H1 (cell line): ENCODE measurements at regions not wholly inside any gene's neighbourhood (a gene's known extent, or its start where the extent isn't known, plus 50 kb on each side); places are given as distances from the start of the nearest gene placed in this dataset.

ENCODE experiments used
- CTCF ChIA-PET: fragments of 300-600 bp; sonication (Branson Sonifier 250); formaldehyde crosslinking; loops from one replicate; lab custom pipeline; 2021; ENCODE audit not compliant: partially characterized antibody; lab: Charles Lee
- POLR2A ChIA-PET: fragments of 300-600 bp; sonication (Branson Sonifier 250); formaldehyde crosslinking; loops from one replicate; lab custom pipeline; 2021; ENCODE audit warnings: inconsistent platforms; ENCODE audit not compliant: partially characterized antibody; lab: Charles Lee
- DNase-seq, 2 experiments: peaks; one replicate each; pipeline versions ENCODE4 v3.0.0 to v3.0.0-alpha.2; 2010 to 2022; ENCODE audit warnings: low spot score in 2 of 2, low read depth in 1 of 2, mixed read lengths in 1 of 2
- FAIRE-seq: peaks from 2 replicates; lab custom pipeline; 2011; peaks lifted over from hg19 to GRCh38; lab: Jason Lieb, UNC
- H2AFZ ChIP-seq: 2 replicates; pipeline ENCODE4 v1.8.1; 2012; ENCODE audit warnings: low read length, inconsistent platforms
- H2AK5ac ChIP-seq: 2 replicates; pipeline ENCODE4 v1.6.1; 2013; ENCODE audit warnings: low read depth, low read length
- H2BK120ac ChIP-seq: replicated peaks from 2 replicates; pipeline ENCODE3; 2013; ENCODE audit warnings: low read depth, low read length, inconsistent platforms
- H2BK12ac ChIP-seq: 2 replicates; pipeline ENCODE4 v1.6.1; 2013; ENCODE audit warnings: low read depth, low read length
- H2BK15ac ChIP-seq: 2 replicates; pipeline ENCODE4 v1.6.1; 2013; ENCODE audit warnings: low read length
- H2BK20ac ChIP-seq: 2 replicates; pipeline ENCODE4 v1.6.1; 2013; ENCODE audit warnings: low read length
- H2BK5ac ChIP-seq: 2 replicates; pipeline ENCODE4 v1.6.1; 2013; ENCODE audit warnings: low read depth, low read length
- H3K14ac ChIP-seq: 2 replicates; pipeline ENCODE4 v1.6.1; 2013; ENCODE audit warnings: inconsistent platforms; ENCODE audit not compliant: insufficient read length
- H3K18ac ChIP-seq: 2 replicates; pipeline ENCODE4 v1.6.1; 2013; ENCODE audit warnings: low read length; ENCODE audit errors: extremely low read depth
- H3K23ac ChIP-seq: 2 replicates; pipeline ENCODE4 v1.6.1; 2013; ENCODE audit warnings: inconsistent platforms; ENCODE audit not compliant: insufficient read length
- H3K23me2 ChIP-seq: 2 replicates; pipeline ENCODE4 v1.6.1; 2013; ENCODE audit warnings: low read depth, low read length
- H3K27ac ChIP-seq: 2 replicates; pipeline ENCODE4 v1.6.1; 2011; ENCODE audit warnings: low read depth, low read length, inconsistent platforms
- H3K27me3 ChIP-seq, 4 experiments: replicated peaks in 1 of 4; 1 replicate in 1 of 4; 2 replicates in 3 of 4; pipeline versions ENCODE4 v1.6.1 to v1.8.1; 2011 to 2013; ENCODE audit warnings: low read length in 3 of 4, mild to moderate bottlenecking in 3 of 4, inconsistent platforms in 2 of 4, mixed read lengths in 2 of 4, moderate library complexity in 1 of 4; ENCODE audit not compliant: control insufficient read depth in 3 of 4, insufficient read depth in 3 of 4; ENCODE audit errors: extremely low read depth in 1 of 4
- H3K36me3 ChIP-seq, 4 experiments: 2 replicates each; pipeline versions ENCODE4 v1.6.1 to v1.8.1; 2011 to 2013; ENCODE audit warnings: mild to moderate bottlenecking in 4 of 4, low read length in 3 of 4, moderate library complexity in 2 of 4, control low read depth in 1 of 4, inconsistent platforms in 1 of 4; ENCODE audit not compliant: insufficient read depth in 4 of 4, control insufficient read depth in 2 of 4
- H3K4ac ChIP-seq: replicated peaks from 2 replicates; pipeline ENCODE3; 2013; ENCODE audit warnings: low read length, low read depth, mixed read lengths, inconsistent platforms; ENCODE audit not compliant: insufficient read length
- H3K4me1 ChIP-seq, 4 experiments: replicated peaks in 1 of 4; 1 replicate in 1 of 4; 2 replicates in 3 of 4; pipeline versions ENCODE4 v1.6.1 to v1.8.1; 2011 to 2013; ENCODE audit warnings: low read length in 3 of 4, inconsistent platforms in 2 of 4, mixed read lengths in 1 of 4; ENCODE audit not compliant: insufficient read depth in 4 of 4, control insufficient read depth in 3 of 4
- H3K4me2 ChIP-seq, 2 experiments: 2 replicates each; pipeline versions ENCODE4 v1.6.1 to v1.8.1; 2011 to 2013; ENCODE audit warnings: low read depth in 2 of 2, low read length in 2 of 2, control low read depth in 1 of 2, inconsistent platforms in 1 of 2, mild to moderate bottlenecking in 1 of 2; ENCODE audit not compliant: insufficient read depth in 1 of 2
- H3K4me3 ChIP-seq, 4 experiments: fragments of 200-600, 300-600 bp in 1 of 4; sonication (generic), shearing (Covaris generic), sonication (Bioruptor Twin) in 1 of 4; 2 replicates each; pipeline versions ENCODE4 v1.5.1 to v1.8.1; 2011 to 2016; ENCODE audit warnings: low read length in 4 of 4, low read depth in 3 of 4, control low read depth in 2 of 4, inconsistent platforms in 2 of 4, mild to moderate bottlenecking in 2 of 4, mixed read lengths in 1 of 4, moderate library complexity in 1 of 4; ENCODE audit not compliant: insufficient read depth in 2 of 4; ENCODE audit errors: extremely low read depth in 1 of 4
- H3K56ac ChIP-seq: replicated peaks from 2 replicates; pipeline ENCODE3; 2013; ENCODE audit warnings: low read depth, mild to moderate bottlenecking, mixed read lengths, low read length, inconsistent platforms; ENCODE audit not compliant: insufficient read length
- H3K79me1 ChIP-seq: 2 replicates; pipeline ENCODE4 v1.6.1; 2013; ENCODE audit warnings: low read depth, low read length, control low read depth
- H3K79me2 ChIP-seq, 2 experiments: 2 replicates each; pipeline versions ENCODE4 v1.6.1 to v1.8.1; 2012 to 2013; ENCODE audit warnings: low read length in 2 of 2, mild to moderate bottlenecking in 2 of 2, inconsistent platforms in 1 of 2; ENCODE audit not compliant: insufficient read depth in 2 of 2, control insufficient read depth in 1 of 2
- H3K9ac ChIP-seq, 4 experiments: replicated peaks in 1 of 4; 1 replicate in 1 of 4; 2 replicates in 3 of 4; pipeline versions ENCODE4 v1.6.1 to v1.8.1; 2011 to 2013; ENCODE audit warnings: low read depth in 3 of 4, low read length in 3 of 4, control low read depth in 2 of 4, mild to moderate bottlenecking in 2 of 4, moderate library complexity in 2 of 4, inconsistent platforms in 1 of 4; ENCODE audit errors: extremely low read depth in 1 of 4
- H3K9me3 ChIP-seq, 2 experiments: 2 replicates each; pipeline versions ENCODE4 v1.6.1 to v1.8.1; 2012 to 2013; ENCODE audit warnings: mild to moderate bottlenecking in 2 of 2, moderate library complexity in 2 of 2, control low read depth in 1 of 2, inconsistent platforms in 1 of 2, low read depth in 1 of 2, low read length in 1 of 2, mixed read lengths in 1 of 2; ENCODE audit not compliant: insufficient read depth in 2 of 2
- H4K20me1 ChIP-seq, 2 experiments: replicated peaks in 1 of 2; 2 replicates each; pipeline versions ENCODE3 to v1.8.1; 2011 to 2013; ENCODE audit warnings: inconsistent platforms in 2 of 2, low read length in 2 of 2, mild to moderate bottlenecking in 1 of 2; ENCODE audit not compliant: insufficient read depth in 2 of 2, control insufficient read depth in 1 of 2
- H4K5ac ChIP-seq: 2 replicates; pipeline ENCODE4 v1.6.1; 2013; ENCODE audit warnings: low read length, low read depth, mixed read lengths, inconsistent platforms; ENCODE audit not compliant: insufficient read length
- H4K8ac ChIP-seq: 2 replicates; pipeline ENCODE4 v1.8.0; 2013; ENCODE audit warnings: mild to moderate bottlenecking, moderate library complexity, low read length, inconsistent platforms; ENCODE audit not compliant: insufficient read depth; ENCODE audit errors: extremely low read depth
- H4K91ac ChIP-seq: replicated peaks from 2 replicates; pipeline ENCODE3; 2013; ENCODE audit warnings: low read length, mixed read lengths, inconsistent platforms; ENCODE audit not compliant: insufficient read length
- BRCA1 ChIP-seq: IDR thresholded peaks from 2 replicates; pipeline ENCODE4 v1.6.1; 2012; ENCODE audit warnings: low read depth, low read length, improper control_type of control experiment
- CHD1 ChIP-seq: IDR thresholded peaks from 2 replicates; pipeline ENCODE4 v1.6.1; 2012; ENCODE audit warnings: low read depth, low read length, improper control_type of control experiment
- NANOG ChIP-seq: IDR thresholded peaks from 2 replicates; pipeline ENCODE4 v1.6.1; 2011; ENCODE audit warnings: low read length, low read depth, mild to moderate bottlenecking, inconsistent platforms; ENCODE audit not compliant: insufficient read depth, poor library complexity, severe bottlenecking
- SRF ChIP-seq: IDR thresholded peaks from 2 replicates; pipeline ENCODE4 v1.6.1; 2011; ENCODE audit warnings: mild to moderate bottlenecking, low read depth, low read length, moderate library complexity
- TF ChIP-seq, protein P1 (sequence below): IDR thresholded peaks from 2 replicates; pipeline ENCODE4 v1.6.1; 2011; ENCODE audit warnings: low read length, improper control_type of control experiment

DNA sequence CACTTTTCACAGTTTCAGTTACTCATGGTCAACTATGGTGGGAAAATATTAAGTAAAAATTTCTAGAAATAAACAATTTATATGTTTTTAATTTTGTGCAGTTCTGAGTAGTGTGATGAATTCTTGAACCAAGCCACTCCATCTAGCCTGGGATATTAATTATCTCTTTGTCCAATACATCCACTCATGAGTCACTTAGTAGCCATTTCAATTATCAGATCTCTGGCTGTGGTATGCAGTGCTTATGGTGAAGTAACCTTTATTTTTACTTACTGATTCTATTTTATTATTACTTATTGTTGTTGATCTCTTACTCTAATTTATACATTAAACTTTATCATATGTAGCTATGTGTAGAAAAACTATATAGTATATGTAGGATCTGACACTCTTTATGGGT lies 128.9 kb upstream of the KLHL1 start:
- H3K4me3 ChIP-seq: no peak overlapping the region
- no peak overlapping the region for H3K27ac ChIP-seq
- no peak overlapping the region for H2BK5ac ChIP-seq
- H4K91ac ChIP-seq: no peak overlapping the region
- H4K20me1 ChIP-seq: no peaks in the 10 kb centered on the region
- no peak overlapping the region for H4K5ac ChIP-seq
- H2AFZ ChIP-seq: no peak overlapping the region
- no peak overlapping the region for H3K18ac ChIP-seq
- no peak for DNase-seq
- no peak overlapping the region for H3K14ac ChIP-seq
- H2BK15ac ChIP-seq: no peak overlapping the region
- no peaks in the 10 kb centered on the region for H3K79me1 ChIP-seq
- no peak overlapping the region for H3K56ac ChIP-seq
- ChIA-PET POLR2A (no interaction called here), CTCF (interaction anchor here (1.4 kb wide), 1 partner anchor 139 kb away, joined by 3 read pairs; no protein-coding TSS in a partner anchor)
- H3K4ac ChIP-seq: no peak overlapping the region
- no peaks in the 10 kb centered on the region for H3K9me3 ChIP-seq
- TF ChIP-seq, protein P1, sequence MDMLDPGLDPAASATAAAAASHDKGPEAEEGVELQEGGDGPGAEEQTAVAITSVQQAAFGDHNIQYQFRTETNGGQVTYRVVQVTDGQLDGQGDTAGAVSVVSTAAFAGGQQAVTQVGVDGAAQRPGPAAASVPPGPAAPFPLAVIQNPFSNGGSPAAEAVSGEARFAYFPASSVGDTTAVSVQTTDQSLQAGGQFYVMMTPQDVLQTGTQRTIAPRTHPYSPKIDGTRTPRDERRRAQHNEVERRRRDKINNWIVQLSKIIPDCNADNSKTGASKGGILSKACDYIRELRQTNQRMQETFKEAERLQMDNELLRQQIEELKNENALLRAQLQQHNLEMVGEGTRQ: no peak
- TF ChIP-seq NANOG: no peak
- TF ChIP-seq BRCA1: no peak
- no peak for TF ChIP-seq SRF
- no peak for TF ChIP-seq CHD1
- no peak for FAIRE-seq
- H2BK20ac ChIP-seq: no peak overlapping the region
- H3K4me1 ChIP-seq: no peaks in the 10 kb centered on the region
- no peaks in the 10 kb centered on the region for H3K23me2 ChIP-seq
- H2BK120ac ChIP-seq: no peak overlapping the region
- H3K27me3 ChIP-seq: no peaks in the 10 kb centered on the region
- no peak overlapping the region for H2AK5ac ChIP-seq
- no peak overlapping the region for H3K4me2 ChIP-seq
- no peak overlapping the region for H4K8ac ChIP-seq
- H2BK12ac ChIP-seq: no peak overlapping the region
- H3K23ac ChIP-seq: no peak overlapping the region
- H3K36me3 ChIP-seq: no peaks in the 10 kb centered on the region
- H3K79me2 ChIP-seq: no peaks in the 10 kb centered on the region
- H3K9ac ChIP-seq: no peak overlapping the region
